OCI-LY1 (cell line): ENCODE measurements at regions not wholly inside any gene's neighbourhood (a gene's known extent, or its start where the extent isn't known, plus 50 kb on each side); places are given as distances from the start of the nearest gene placed in this dataset.

Experiments
- H2AFZ ChIP-seq: fragments of 200-600 bp; sonication (generic), shearing (Covaris generic); 2 replicates; pipeline ENCODE4 v1.6.0; 2014; ENCODE audit warnings: antibody characterized with exemption, mild to moderate bottlenecking, low read length
- H3F3A ChIP-seq: fragments of 200-600 bp; sonication (generic), shearing (Covaris generic); 2 replicates; pipeline ENCODE4 v1.6.0; 2014; ENCODE audit warnings: mild to moderate bottlenecking, antibody characterized with exemption, low read length, moderate library complexity; ENCODE audit not compliant: insufficient read depth
- H3K27ac ChIP-seq: fragments of 200-600 bp; sonication (generic); 2 replicates; pipeline ENCODE4 v1.5.1; 2014; ENCODE audit warnings: low read length, mixed run types, mild to moderate bottlenecking, low read depth; ENCODE audit not compliant: poor library complexity, severe bottlenecking
- H3K27me3 ChIP-seq: fragments of 200-600 bp; sonication (generic); 2 replicates; pipeline ENCODE4 v1.6.0; 2014; ENCODE audit warnings: antibody characterized with exemption, mild to moderate bottlenecking, low read length, moderate library complexity; ENCODE audit not compliant: insufficient read depth
- H3K36me3 ChIP-seq: fragments of 200-600 bp; sonication (generic); 2 replicates; pipeline ENCODE4 v1.6.1; 2014; ENCODE audit warnings: mild to moderate bottlenecking, antibody characterized with exemption, low read length, moderate library complexity, mixed read lengths; ENCODE audit not compliant: insufficient read depth
- H3K4me1 ChIP-seq: fragments of 200-600 bp; sonication (generic); 2 replicates; pipeline ENCODE4 v1.5.1; 2014; ENCODE audit warnings: mild to moderate bottlenecking, low read length, moderate library complexity; ENCODE audit not compliant: insufficient read depth, severe bottlenecking
- H3K4me2 ChIP-seq: fragments of 200-600 bp; sonication (generic), shearing (Covaris generic); 2 replicates; pipeline ENCODE4 v1.6.1; 2014; ENCODE audit warnings: low read length
- H3K4me3 ChIP-seq: fragments of 200-600 bp; sonication (generic); 2 replicates; pipeline ENCODE4 v1.5.1; 2014; ENCODE audit warnings: low read length, low read depth, mild to moderate bottlenecking, mixed read lengths; ENCODE audit not compliant: poor library complexity, severe bottlenecking
- H3K79me2 ChIP-seq: fragments of 200-600 bp; shearing (Covaris generic); 2 replicates; pipeline ENCODE4 v1.6.1; 2016; ENCODE audit warnings: mixed run types, low read length, mixed read lengths; ENCODE audit not compliant: insufficient read depth
- H3K9ac ChIP-seq: fragments of 200-600 bp; sonication (generic), shearing (Covaris generic); 2 replicates; pipeline ENCODE4 v1.6.1; 2014; ENCODE audit warnings: mild to moderate bottlenecking, low read length, mixed read lengths
- H3K9me2 ChIP-seq: fragments of 200-600 bp; sonication (generic), shearing (Covaris generic); 2 replicates; pipeline ENCODE4 v1.6.1; 2014; ENCODE audit warnings: low read depth, mild to moderate bottlenecking, low read length, mixed read lengths
- H3K9me3 ChIP-seq: fragments of 200-600 bp; shearing (Covaris generic); 2 replicates; pipeline ENCODE4 v1.6.1; 2014; ENCODE audit warnings: low read length, mixed read lengths
- H4K20me1 ChIP-seq: fragments of 200-600 bp; sonication (generic), shearing (Covaris generic); 2 replicates; pipeline ENCODE4 v1.6.0; 2016; ENCODE audit warnings: mild to moderate bottlenecking, low read length; ENCODE audit not compliant: insufficient read depth
- EZH2 ChIP-seq: fragments of 200-600 bp; sonication (generic), shearing (Covaris generic); IDR thresholded peaks from 2 replicates; pipeline ENCODE4 v1.8.0; 2017; ENCODE audit warnings: borderline replicate concordance, mixed run types, mild to moderate bottlenecking, antibody characterized with exemption, low read length, moderate library complexity, mixed read lengths
- TF ChIP-seq, protein P1 (sequence below): fragments of 200-600 bp; sonication (generic), shearing (Covaris generic); IDR thresholded peaks from 2 replicates; pipeline ENCODE4 v1.5.1; 2017; ENCODE audit warnings: mild to moderate bottlenecking, antibody characterized with exemption, low read length, moderate library complexity, mixed read lengths

DNA sequence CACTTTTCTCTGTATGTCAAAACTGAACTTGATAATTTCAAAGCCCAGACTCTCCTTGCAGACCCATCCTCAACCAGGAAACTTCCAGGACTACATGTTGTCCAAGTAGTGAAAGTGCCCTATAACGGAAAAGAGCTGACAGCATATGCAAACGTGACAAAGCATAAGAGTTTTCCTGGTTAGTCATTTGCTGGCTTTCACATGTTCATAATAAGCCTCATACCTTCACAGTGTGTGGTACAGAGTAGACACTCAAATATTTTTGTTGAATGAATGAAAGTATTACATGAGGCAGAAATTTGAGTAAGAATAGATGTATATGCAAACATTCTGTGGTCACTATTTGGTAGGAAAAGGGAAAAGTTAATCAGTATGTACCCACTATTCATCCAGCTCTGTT is 473.3 kb downstream of the MRPL39 start:
- no peaks in the 10 kb centered on the region for H3K9me2 ChIP-seq
- H3K36me3 ChIP-seq: no peaks in the 10 kb centered on the region
- H4K20me1 ChIP-seq: no peaks in the 10 kb centered on the region
- no peak overlapping the region for H3K27ac ChIP-seq
- TF ChIP-seq, protein P1, sequence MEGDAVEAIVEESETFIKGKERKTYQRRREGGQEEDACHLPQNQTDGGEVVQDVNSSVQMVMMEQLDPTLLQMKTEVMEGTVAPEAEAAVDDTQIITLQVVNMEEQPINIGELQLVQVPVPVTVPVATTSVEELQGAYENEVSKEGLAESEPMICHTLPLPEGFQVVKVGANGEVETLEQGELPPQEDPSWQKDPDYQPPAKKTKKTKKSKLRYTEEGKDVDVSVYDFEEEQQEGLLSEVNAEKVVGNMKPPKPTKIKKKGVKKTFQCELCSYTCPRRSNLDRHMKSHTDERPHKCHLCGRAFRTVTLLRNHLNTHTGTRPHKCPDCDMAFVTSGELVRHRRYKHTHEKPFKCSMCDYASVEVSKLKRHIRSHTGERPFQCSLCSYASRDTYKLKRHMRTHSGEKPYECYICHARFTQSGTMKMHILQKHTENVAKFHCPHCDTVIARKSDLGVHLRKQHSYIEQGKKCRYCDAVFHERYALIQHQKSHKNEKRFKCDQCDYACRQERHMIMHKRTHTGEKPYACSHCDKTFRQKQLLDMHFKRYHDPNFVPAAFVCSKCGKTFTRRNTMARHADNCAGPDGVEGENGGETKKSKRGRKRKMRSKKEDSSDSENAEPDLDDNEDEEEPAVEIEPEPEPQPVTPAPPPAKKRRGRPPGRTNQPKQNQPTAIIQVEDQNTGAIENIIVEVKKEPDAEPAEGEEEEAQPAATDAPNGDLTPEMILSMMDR: no peak
- TF ChIP-seq EZH2: no peak
- H3K79me2 ChIP-seq: no peaks in the 10 kb centered on the region
- H3K9me3 ChIP-seq: no peaks in the 10 kb centered on the region
- no peak overlapping the region for H2AFZ ChIP-seq
- no peak overlapping the region for H3K9ac ChIP-seq
- no peaks in the 10 kb centered on the region for H3F3A ChIP-seq
- no peaks in the 10 kb centered on the region for H3K4me1 ChIP-seq
- H3K4me3 ChIP-seq: no peak overlapping the region
- no peaks in the 10 kb centered on the region for H3K27me3 ChIP-seq
- no peak overlapping the region for H3K4me2 ChIP-seq

DNA sequence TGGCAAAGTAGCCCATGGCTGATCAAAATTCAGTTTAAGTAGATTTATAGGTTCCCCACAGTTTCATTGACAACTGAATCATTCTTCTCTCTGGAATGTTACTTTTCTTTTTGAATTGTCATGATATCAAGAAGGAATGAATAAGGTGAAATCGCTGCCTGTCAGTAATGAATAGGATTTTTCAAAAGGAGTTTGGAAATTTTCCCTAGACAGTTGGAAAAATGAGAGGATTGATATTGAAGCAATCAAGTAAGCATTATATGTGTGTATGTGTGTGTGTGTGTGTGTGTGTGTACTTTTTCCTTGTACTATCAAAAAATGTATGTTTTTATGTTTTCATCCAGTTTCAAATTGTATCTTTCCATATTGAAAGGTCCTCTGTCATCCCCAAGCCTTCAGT is 479.5 kb downstream of the MRPL39 start:
- Histone ChIP-seq H3K27ac (no peak overlapping the region), H3K27me3 (no peaks in the 10 kb centered on the region), H3K9me3 (no peaks in the 10 kb centered on the region), H2AFZ (no peak overlapping the region), H3K9me2 (no peaks in the 10 kb centered on the region), H3K9ac (no peak overlapping the region), H3K79me2 (no peaks in the 10 kb centered on the region), H4K20me1 (no peaks in the 10 kb centered on the region), H3K4me3 (no peak overlapping the region), H3K4me2 (no peak overlapping the region), H3K36me3 (no peaks in the 10 kb centered on the region), H3K4me1 (no peaks in the 10 kb centered on the region), H3F3A (no peaks in the 10 kb centered on the region)
- TF ChIP-seq, protein P1: no peak
- no peak for TF ChIP-seq EZH2

DNA sequence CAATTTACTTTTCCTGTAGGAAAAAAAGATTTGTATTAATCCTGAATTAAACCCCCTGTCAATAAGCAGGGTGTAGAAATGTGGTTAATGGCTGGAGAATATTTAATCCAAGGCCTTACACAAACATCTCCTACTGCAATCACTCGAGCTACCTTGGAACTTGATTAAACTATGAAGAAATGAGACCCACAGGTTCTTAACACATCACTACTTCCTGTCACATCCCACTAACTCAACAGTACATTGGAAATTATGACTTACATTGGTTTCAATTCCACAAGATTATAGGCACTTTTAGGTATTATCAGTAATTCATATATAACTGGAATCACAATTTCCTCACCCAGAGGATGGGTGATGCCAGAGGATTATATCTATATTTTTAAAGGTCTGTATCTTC is 480.3 kb downstream of the MRPL39 start:
- Histone ChIP-seq H3K36me3 (no peaks in the 10 kb centered on the region), H3K79me2 (no peaks in the 10 kb centered on the region)

More for the DNA sequence above, 480.3 kb downstream of the MRPL39 start:
- Histone ChIP-seq H3K9ac (no peak overlapping the region), H3K27ac (no peak overlapping the region), H3K9me2 (no peaks in the 10 kb centered on the region), H3K4me2 (no peak overlapping the region), H3K27me3 (no peaks in the 10 kb centered on the region), H3K4me1 (no peaks in the 10 kb centered on the region), H4K20me1 (no peaks in the 10 kb centered on the region), H3K4me3 (no peak overlapping the region), H3K9me3 (no peaks in the 10 kb centered on the region), H3F3A (no peaks in the 10 kb centered on the region), H2AFZ (no peak overlapping the region)
- TF ChIP-seq, protein P1: no peak
- no peak for TF ChIP-seq EZH2
